WTC11 (cell line): ENCODE measurements at regions not wholly inside any gene's neighbourhood (a gene's known extent, or its start where the extent isn't known, plus 50 kb on each side); places are given as distances from the start of the nearest gene placed in this dataset.

ENCODE experiments used
- ATAC-seq: fragments of 200-7000 bp; cut with Tn5 transposase; 2 replicates; pipeline ENCODE4 v1.10.0; 2021; ENCODE audit warnings: mild to moderate bottlenecking, moderate library complexity
- CTCF ChIA-PET: fragments of 300-600 bp; sonication (Branson Sonifier 250); formaldehyde crosslinking; loops from one replicate; lab custom pipeline; 2021; ENCODE audit warnings: antibody characterized with exemption; lab: Charles Lee
- POLR2A ChIA-PET: fragments of 350-600 bp; sonication (Branson Sonifier 250); formaldehyde crosslinking; loops from one replicate; lab custom pipeline; 2021; ENCODE audit warnings: antibody characterized with exemption; lab: Charles Lee
- DNase-seq: peaks from one replicate; pipeline ENCODE4 v3.0.0; 2021; ENCODE audit warnings: low spot score
- H3K27ac Mint-ChIP-seq: 2 replicates; pipeline ENCODE4 v1.8.0; 2021; ENCODE audit warnings: mixed read lengths
- H3K27me3 Mint-ChIP-seq: 2 replicates; pipeline ENCODE4 v1.8.0; 2021; ENCODE audit warnings: low read depth, mild to moderate bottlenecking, moderate library complexity, mixed read lengths
- H3K36me3 Mint-ChIP-seq: 2 replicates; pipeline ENCODE4 v1.8.0; 2021; ENCODE audit warnings: mixed read lengths
- H3K4me1 Mint-ChIP-seq: 2 replicates; pipeline ENCODE4 v1.8.0; 2022; ENCODE audit warnings: mixed read lengths
- H3K4me3 Mint-ChIP-seq: 2 replicates; pipeline ENCODE4 v1.8.0; 2021; ENCODE audit warnings: mild to moderate bottlenecking, moderate library complexity, mixed read lengths
- H3K9me3 Mint-ChIP-seq: 2 replicates; pipeline ENCODE4 v1.8.0; 2021; ENCODE audit warnings: mixed read lengths
- GABPB1 ChIP-seq: sonication (generic); formaldehyde crosslinking; IDR thresholded peaks from 2 replicates; pipeline ENCODE4 v1.8.1; 2023; ENCODE audit warnings: mild to moderate bottlenecking, missing genetic modification reagents
- GTF2I ChIP-seq: fragments of 250-450 bp; sonication (Bioruptor Pico); conservative IDR thresholded peaks from 2 replicates; pipeline ENCODE4 v1.4.0; 2021; ENCODE audit warnings: mild to moderate bottlenecking
- HMGA2 ChIP-seq: fragments of 250-450 bp; sonication (Bioruptor Pico); IDR thresholded peaks from 2 replicates; pipeline ENCODE4 v1.4.0; 2021; ENCODE audit warnings: mild to moderate bottlenecking, moderate library complexity
- JAZF1 ChIP-seq: fragments of 250-450 bp; sonication (Bioruptor Pico); IDR thresholded peaks from 2 replicates; pipeline ENCODE4 v1.9.0; 2021; ENCODE audit warnings: moderate library complexity, mild to moderate bottlenecking, inconsistent platforms
- MXD4 ChIP-seq: fragments of 250-450 bp; sonication (Bioruptor Pico); IDR thresholded peaks from 2 replicates; pipeline ENCODE4 v1.8.0; 2021; ENCODE audit warnings: mild to moderate bottlenecking, moderate library complexity, borderline replicate concordance
- NFYB ChIP-seq: sonication (generic); formaldehyde crosslinking; conservative IDR thresholded peaks from 2 replicates; pipeline ENCODE4 v1.8.0; 2022; ENCODE audit warnings: low read depth, missing genetic modification reagents
- OVOL2 ChIP-seq: fragments of 250-450 bp; sonication (Bioruptor Pico); IDR thresholded peaks from 2 replicates; pipeline ENCODE4 v1.9.0; 2021; ENCODE audit warnings: mild to moderate bottlenecking, borderline replicate concordance
- SMAD4 ChIP-seq: sonication (generic); formaldehyde crosslinking; IDR thresholded peaks from 2 replicates; pipeline ENCODE4 v1.8.0; 2022; ENCODE audit warnings: mild to moderate bottlenecking, missing genetic modification reagents
- ZNF219 ChIP-seq: sonication (generic); formaldehyde crosslinking; IDR thresholded peaks from 2 replicates; pipeline ENCODE4 v1.8.0; 2023; ENCODE audit warnings: missing genetic modification reagents, mild to moderate bottlenecking, borderline replicate concordance
- ZNF232 ChIP-seq: sonication (generic); formaldehyde crosslinking; IDR thresholded peaks from 2 replicates; pipeline ENCODE4 v1.8.0; 2022; ENCODE audit warnings: mild to moderate bottlenecking, missing genetic modification reagents
- ZNF396 ChIP-seq: fragments of 250-450 bp; sonication (Bioruptor Pico); IDR thresholded peaks from 2 replicates; pipeline ENCODE4 v1.8.0; 2021; ENCODE audit warnings: mild to moderate bottlenecking, moderate library complexity, borderline replicate concordance
- TF ChIP-seq, protein P1 (sequence below): sonication (generic); formaldehyde crosslinking; IDR thresholded peaks from 2 replicates; pipeline ENCODE4 v1.8.0; 2022; ENCODE audit warnings: mild to moderate bottlenecking, missing genetic modification reagents
- TF ChIP-seq, protein P2 (sequence below): fragments of 250-450 bp; sonication (Bioruptor Pico); IDR thresholded peaks from 2 replicates; pipeline ENCODE4 v2.1.2; 2022; ENCODE audit warnings: mild to moderate bottlenecking, moderate library complexity
- TF ChIP-seq, protein P3 (sequence below): fragments of 250-450 bp; sonication (Bioruptor Pico); IDR thresholded peaks from 2 replicates; pipeline ENCODE4 v1.8.0; 2021; ENCODE audit warnings: mild to moderate bottlenecking
- TF ChIP-seq, protein P4 (sequence below): sonication (generic); formaldehyde crosslinking; IDR thresholded peaks from 2 replicates; pipeline ENCODE4 v1.8.1; 2023; ENCODE audit warnings: mild to moderate bottlenecking, missing genetic modification reagents, moderate library complexity
- TF ChIP-seq, protein P5 (sequence below): sonication (generic); formaldehyde crosslinking; IDR thresholded peaks from 2 replicates; pipeline ENCODE4 v1.8.0; 2023; ENCODE audit warnings: mild to moderate bottlenecking, missing genetic modification reagents
- TF ChIP-seq, protein P6 (sequence below): sonication (generic); formaldehyde crosslinking; IDR thresholded peaks from 2 replicates; pipeline ENCODE4 v1.8.1; 2022; ENCODE audit warnings: low read depth, mild to moderate bottlenecking, moderate library complexity, missing genetic modification reagents, borderline replicate concordance
- TF ChIP-seq, protein P7 (sequence below): sonication (generic); formaldehyde crosslinking; IDR thresholded peaks from 2 replicates; pipeline ENCODE4 v1.8.0; 2022; ENCODE audit warnings: mild to moderate bottlenecking, missing genetic modification reagents
- TF ChIP-seq, protein P8 (sequence below): sonication (generic); formaldehyde crosslinking; conservative IDR thresholded peaks from 2 replicates; pipeline ENCODE4 v1.8.1; 2022; ENCODE audit warnings: mild to moderate bottlenecking, missing genetic modification reagents

DNA sequence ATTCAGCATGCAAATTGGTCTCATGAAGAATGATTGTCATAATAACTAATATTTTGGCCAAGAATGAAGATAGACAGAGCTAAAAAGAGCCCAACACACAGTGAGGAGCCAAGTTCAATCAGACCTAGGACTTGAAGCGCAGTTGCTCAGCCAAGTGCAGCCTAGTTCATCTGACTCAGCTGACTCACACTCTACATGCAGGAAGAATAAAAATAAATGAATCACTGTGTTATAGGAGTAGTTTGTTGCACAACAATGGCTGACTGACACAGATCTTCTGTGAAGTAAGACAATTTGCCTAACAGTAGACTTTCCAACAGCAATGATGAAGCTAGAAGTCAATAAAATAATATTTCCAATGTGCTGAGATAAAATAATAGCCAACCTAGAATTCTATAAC is 261.5 kb downstream of the CEMIP2 start:
- DNase-seq, result no peak
- Mint-ChIP-seq H3K9me3 (no peaks in the 10 kb centered on the region), H3K4me3 (no peak overlapping the region), H3K27ac (no peak overlapping the region), H3K4me1 (no peaks in the 10 kb centered on the region), H3K36me3 (no peaks in the 10 kb centered on the region), H3K27me3 (no peaks in the 10 kb centered on the region; the same call in 1 of the 2 replicates)
- ATAC-seq, result no peak
- ChIA-PET POLR2A (no interaction called here), CTCF (no interaction called here)
- no peak for TF ChIP-seq HMGA2 (CRISPR knock-in tag)
- no peak for TF ChIP-seq MXD4 (CRISPR knock-in tag)

DNA sequence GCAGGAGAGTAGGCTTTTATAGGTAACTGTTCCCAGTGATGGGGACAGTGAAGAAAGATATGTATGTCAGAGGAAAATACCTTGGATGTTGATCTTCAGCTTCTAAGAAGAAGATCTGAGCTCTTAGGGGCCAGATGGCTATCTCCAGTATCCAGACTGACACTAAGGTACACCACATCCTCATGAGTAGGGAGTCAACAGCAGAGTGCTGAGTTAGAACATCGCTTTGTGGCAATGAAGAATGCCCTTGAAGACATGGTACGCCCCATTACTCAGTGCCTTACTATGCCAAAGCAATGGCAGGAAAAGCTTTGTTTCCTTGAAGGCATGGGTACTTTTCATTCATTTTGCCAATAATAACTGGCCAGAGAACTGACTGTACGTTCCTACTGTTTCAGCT is 263.7 kb downstream of the CEMIP2 start:
- H3K4me3 Mint-ChIP-seq, result no peak overlapping the region
- DNase-seq (no peak), ATAC-seq (no peak)
- no peaks in the 10 kb centered on the region for H3K36me3 Mint-ChIP-seq
- no peaks in the 10 kb centered on the region for H3K27me3 Mint-ChIP-seq
- ChIA-PET POLR2A (interaction anchor here (0.5 kb wide), 1 partner anchor 869 kb away, joined by 5 read pairs; no protein-coding TSS in a partner anchor), CTCF (no interaction called here)
- H3K9me3 Mint-ChIP-seq, result 0 out of 2 replicates have a peak, but pooled peaks cover 4% of the 10 kb centered on the region
- no peaks in the 10 kb centered on the region for H3K4me1 Mint-ChIP-seq
- no peak overlapping the region for H3K27ac Mint-ChIP-seq
- TF ChIP-seq GABPB1 (no peak), OVOL2 (CRISPR knock-in tag) (no peak), ZNF232 (CRISPR knock-in tag) (no peak), ZNF396 (CRISPR knock-in tag) (no peak), GTF2I (CRISPR knock-in tag) (no peak)
- TF ChIP-seq, protein P1, sequence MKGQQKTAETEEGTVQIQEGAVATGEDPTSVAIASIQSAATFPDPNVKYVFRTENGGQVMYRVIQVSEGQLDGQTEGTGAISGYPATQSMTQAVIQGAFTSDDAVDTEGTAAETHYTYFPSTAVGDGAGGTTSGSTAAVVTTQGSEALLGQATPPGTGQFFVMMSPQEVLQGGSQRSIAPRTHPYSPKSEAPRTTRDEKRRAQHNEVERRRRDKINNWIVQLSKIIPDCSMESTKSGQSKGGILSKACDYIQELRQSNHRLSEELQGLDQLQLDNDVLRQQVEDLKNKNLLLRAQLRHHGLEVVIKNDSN (CRISPR knock-in tag), result no peak
- TF ChIP-seq, protein P2, sequence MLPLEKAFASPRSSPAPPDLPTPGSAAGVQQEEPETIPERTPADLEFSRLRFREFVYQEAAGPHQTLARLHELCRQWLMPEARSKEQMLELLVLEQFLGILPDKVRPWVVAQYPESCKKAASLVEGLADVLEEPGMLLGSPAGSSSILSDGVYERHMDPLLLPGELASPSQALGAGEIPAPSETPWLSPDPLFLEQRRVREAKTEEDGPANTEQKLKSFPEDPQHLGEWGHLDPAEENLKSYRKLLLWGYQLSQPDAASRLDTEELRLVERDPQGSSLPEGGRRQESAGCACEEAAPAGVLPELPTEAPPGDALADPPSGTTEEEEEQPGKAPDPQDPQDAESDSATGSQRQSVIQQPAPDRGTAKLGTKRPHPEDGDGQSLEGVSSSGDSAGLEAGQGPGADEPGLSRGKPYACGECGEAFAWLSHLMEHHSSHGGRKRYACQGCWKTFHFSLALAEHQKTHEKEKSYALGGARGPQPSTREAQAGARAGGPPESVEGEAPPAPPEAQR, result no peak
- TF ChIP-seq, protein P3, sequence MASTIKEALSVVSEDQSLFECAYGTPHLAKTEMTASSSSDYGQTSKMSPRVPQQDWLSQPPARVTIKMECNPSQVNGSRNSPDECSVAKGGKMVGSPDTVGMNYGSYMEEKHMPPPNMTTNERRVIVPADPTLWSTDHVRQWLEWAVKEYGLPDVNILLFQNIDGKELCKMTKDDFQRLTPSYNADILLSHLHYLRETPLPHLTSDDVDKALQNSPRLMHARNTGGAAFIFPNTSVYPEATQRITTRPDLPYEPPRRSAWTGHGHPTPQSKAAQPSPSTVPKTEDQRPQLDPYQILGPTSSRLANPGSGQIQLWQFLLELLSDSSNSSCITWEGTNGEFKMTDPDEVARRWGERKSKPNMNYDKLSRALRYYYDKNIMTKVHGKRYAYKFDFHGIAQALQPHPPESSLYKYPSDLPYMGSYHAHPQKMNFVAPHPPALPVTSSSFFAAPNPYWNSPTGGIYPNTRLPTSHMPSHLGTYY, result no peak
- TF ChIP-seq, all 79 proteins: peak for 0

DNA sequence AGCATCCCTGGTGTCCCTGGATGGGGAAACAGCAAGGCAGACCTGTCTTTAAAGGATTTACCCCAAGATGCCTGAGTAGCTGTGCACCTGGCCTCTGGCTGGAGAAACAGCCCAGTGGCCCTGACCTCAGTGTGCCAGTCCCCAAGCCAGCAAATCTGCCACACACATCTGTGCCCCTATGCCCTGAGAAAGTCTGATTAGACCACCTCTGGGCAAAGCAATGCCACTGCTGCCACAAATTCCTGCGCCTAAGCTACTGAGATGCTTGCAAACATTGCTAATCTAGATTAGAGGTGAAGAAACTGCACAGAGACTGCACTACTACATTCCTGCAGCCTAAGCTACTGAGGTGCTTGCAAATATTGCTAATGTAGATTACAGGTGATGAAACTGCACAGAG is 269.6 kb downstream of the CEMIP2 start:
- H3K27me3 Mint-ChIP-seq, result no peaks in the 10 kb centered on the region; the same call in 1 of the 2 replicates
- CTCF ChIA-PET, result no interaction called here
- no peak overlapping the region for H3K4me3 Mint-ChIP-seq
- no peak for ATAC-seq
- H3K36me3 Mint-ChIP-seq, result no peaks in the 10 kb centered on the region
- H3K4me1 Mint-ChIP-seq, result no peaks in the 10 kb centered on the region
- H3K27ac Mint-ChIP-seq, result no peak overlapping the region
- POLR2A ChIA-PET, result no interaction called here
- DNase-seq, result no peak
- H3K9me3 Mint-ChIP-seq, result 0 out of 2 replicates have a peak, but pooled peaks cover 4% of the 10 kb centered on the region
- TF ChIP-seq ZNF219 (CRISPR knock-in tag), result no peak
- no peak for TF ChIP-seq NFYB (CRISPR knock-in tag)
- TF ChIP-seq, protein P4, sequence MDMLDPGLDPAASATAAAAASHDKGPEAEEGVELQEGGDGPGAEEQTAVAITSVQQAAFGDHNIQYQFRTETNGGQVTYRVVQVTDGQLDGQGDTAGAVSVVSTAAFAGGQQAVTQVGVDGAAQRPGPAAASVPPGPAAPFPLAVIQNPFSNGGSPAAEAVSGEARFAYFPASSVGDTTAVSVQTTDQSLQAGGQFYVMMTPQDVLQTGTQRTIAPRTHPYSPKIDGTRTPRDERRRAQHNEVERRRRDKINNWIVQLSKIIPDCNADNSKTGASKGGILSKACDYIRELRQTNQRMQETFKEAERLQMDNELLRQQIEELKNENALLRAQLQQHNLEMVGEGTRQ (CRISPR knock-in tag), result no peak
- TF ChIP-seq, protein P1 (CRISPR knock-in tag), result no peak
- TF ChIP-seq ZNF232 (CRISPR knock-in tag), result no peak
- TF ChIP-seq, protein P5, sequence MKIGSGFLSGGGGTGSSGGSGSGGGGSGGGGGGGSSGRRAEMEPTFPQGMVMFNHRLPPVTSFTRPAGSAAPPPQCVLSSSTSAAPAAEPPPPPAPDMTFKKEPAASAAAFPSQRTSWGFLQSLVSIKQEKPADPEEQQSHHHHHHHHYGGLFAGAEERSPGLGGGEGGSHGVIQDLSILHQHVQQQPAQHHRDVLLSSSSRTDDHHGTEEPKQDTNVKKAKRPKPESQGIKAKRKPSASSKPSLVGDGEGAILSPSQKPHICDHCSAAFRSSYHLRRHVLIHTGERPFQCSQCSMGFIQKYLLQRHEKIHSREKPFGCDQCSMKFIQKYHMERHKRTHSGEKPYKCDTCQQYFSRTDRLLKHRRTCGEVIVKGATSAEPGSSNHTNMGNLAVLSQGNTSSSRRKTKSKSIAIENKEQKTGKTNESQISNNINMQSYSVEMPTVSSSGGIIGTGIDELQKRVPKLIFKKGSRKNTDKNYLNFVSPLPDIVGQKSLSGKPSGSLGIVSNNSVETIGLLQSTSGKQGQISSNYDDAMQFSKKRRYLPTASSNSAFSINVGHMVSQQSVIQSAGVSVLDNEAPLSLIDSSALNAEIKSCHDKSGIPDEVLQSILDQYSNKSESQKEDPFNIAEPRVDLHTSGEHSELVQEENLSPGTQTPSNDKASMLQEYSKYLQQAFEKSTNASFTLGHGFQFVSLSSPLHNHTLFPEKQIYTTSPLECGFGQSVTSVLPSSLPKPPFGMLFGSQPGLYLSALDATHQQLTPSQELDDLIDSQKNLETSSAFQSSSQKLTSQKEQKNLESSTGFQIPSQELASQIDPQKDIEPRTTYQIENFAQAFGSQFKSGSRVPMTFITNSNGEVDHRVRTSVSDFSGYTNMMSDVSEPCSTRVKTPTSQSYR (CRISPR knock-in tag), result no peak
- no peak for TF ChIP-seq JAZF1 (CRISPR knock-in tag)
- TF ChIP-seq, protein P6, sequence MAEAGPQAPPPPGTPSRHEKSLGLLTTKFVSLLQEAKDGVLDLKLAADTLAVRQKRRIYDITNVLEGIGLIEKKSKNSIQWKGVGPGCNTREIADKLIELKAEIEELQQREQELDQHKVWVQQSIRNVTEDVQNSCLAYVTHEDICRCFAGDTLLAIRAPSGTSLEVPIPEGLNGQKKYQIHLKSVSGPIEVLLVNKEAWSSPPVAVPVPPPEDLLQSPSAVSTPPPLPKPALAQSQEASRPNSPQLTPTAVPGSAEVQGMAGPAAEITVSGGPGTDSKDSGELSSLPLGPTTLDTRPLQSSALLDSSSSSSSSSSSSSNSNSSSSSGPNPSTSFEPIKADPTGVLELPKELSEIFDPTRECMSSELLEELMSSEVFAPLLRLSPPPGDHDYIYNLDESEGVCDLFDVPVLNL (CRISPR knock-in tag), result no peak
- TF ChIP-seq, protein P7, sequence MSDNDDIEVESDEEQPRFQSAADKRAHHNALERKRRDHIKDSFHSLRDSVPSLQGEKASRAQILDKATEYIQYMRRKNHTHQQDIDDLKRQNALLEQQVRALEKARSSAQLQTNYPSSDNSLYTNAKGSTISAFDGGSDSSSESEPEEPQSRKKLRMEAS, result no peak
- TF ChIP-seq, protein P8, sequence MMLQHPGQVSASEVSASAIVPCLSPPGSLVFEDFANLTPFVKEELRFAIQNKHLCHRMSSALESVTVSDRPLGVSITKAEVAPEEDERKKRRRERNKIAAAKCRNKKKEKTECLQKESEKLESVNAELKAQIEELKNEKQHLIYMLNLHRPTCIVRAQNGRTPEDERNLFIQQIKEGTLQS (CRISPR knock-in tag), result no peak
- no peak for TF ChIP-seq GTF2I (CRISPR knock-in tag)
- no peak for TF ChIP-seq SMAD4 (CRISPR knock-in tag)
